GM10248 (cell line): ENCODE measurements at regions not wholly inside any gene's neighbourhood (a gene's known extent, or its start where the extent isn't known, plus 50 kb on each side); places are given as distances from the start of the nearest gene placed in this dataset.
"Not testable (repeated sequence)": the region's sequence is repeated elsewhere in the genome, so short reads cannot be mapped to it uniquely, and the experiment has no call there.

Experiments used
- CTCF ChIA-PET: fragments of 300-600 bp; sonication (Branson Sonifier 250); formaldehyde crosslinking; extraction: SDS; loops from one replicate; lab custom pipeline; 2021; ENCODE audit warnings: antibody characterized with exemption; lab: Yijun Ruan, JAX
- POLR2A ChIA-PET: fragments of 350-650 bp; sonication (Branson Sonifier 250); formaldehyde crosslinking; extraction: SDS; loops from one replicate; lab custom pipeline; 2020; ENCODE audit warnings: antibody characterized with exemption; lab: Yijun Ruan, JAX
- DNase-seq: peaks from one replicate; pipeline ENCODE4 v3.0.0; 2012; ENCODE audit errors: extremely low spot score
- TF ChIP-seq, protein P1 (sequence below): IDR thresholded peaks from 2 replicates; pipeline ENCODE4 v1.5.1; 2012; ENCODE audit warnings: mild to moderate bottlenecking, low read depth; ENCODE audit errors: extremely low read depth, missing control alignments, control extremely low read depth

DNA sequence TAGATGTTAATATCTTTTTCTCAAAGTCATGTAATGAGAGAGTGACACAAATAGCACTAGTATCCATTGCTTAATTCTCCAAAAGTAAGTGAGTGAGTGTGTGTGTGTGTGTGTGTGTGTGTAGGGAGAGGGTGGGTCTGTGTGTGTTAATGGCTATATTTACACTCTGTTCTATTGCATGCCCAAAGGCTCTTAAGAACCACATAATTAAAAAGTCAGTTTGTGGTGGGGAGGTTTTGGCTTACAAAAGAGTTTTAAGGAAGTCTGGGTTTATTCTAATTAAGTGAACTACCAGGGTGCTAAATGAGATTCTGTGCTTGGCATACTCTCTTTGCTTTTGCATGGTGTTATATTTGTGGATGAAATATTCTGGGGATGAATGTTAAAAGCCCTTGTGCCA, 1897.6 kb upstream of the FLRT2 start:
- DNase-seq = no peak
- ChIA-PET POLR2A (no interaction called here), CTCF (no interaction called here)
- TF ChIP-seq, protein P1, sequence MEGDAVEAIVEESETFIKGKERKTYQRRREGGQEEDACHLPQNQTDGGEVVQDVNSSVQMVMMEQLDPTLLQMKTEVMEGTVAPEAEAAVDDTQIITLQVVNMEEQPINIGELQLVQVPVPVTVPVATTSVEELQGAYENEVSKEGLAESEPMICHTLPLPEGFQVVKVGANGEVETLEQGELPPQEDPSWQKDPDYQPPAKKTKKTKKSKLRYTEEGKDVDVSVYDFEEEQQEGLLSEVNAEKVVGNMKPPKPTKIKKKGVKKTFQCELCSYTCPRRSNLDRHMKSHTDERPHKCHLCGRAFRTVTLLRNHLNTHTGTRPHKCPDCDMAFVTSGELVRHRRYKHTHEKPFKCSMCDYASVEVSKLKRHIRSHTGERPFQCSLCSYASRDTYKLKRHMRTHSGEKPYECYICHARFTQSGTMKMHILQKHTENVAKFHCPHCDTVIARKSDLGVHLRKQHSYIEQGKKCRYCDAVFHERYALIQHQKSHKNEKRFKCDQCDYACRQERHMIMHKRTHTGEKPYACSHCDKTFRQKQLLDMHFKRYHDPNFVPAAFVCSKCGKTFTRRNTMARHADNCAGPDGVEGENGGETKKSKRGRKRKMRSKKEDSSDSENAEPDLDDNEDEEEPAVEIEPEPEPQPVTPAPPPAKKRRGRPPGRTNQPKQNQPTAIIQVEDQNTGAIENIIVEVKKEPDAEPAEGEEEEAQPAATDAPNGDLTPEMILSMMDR = no peak

DNA sequence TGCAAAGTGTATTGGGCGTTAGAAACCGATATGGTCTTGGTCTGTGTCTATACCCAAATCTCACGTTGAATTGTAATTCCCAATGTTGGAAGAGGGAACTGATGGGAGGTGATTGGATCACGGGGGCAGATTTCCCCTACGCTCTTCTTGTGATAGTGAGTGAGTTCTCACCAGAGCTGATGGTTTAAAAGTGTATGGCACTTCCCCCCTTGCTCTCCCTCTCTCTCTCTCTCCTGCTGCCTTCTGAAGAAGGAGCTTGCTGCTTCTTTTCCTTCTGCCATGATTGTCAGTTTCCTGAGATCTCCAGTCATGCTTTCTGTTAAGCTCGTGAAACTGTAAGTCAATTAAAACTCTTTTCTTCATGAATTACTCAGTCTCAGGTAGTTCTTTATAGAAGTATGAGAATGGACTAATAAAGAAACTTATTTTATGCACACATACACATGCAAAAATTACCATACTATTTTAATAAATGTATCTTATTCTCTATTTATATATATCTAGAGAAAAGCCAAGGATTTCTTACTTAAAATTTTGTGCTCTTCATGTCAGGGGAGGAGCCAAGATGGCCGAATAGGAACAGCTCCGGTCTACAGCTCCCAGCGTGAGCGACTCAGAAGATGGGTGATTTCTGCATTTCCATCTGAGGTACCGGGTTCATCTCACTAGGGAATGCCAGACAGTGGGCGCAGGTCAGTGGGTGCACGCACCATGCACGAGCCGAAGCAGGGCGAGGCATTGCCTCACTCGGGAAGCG, 1891.0 kb upstream of the FLRT2 start:
- TF ChIP-seq, protein P1 = no peak
- DNase-seq = no peak
- ChIA-PET CTCF (no interaction called here), POLR2A (no interaction called here)

DNA sequence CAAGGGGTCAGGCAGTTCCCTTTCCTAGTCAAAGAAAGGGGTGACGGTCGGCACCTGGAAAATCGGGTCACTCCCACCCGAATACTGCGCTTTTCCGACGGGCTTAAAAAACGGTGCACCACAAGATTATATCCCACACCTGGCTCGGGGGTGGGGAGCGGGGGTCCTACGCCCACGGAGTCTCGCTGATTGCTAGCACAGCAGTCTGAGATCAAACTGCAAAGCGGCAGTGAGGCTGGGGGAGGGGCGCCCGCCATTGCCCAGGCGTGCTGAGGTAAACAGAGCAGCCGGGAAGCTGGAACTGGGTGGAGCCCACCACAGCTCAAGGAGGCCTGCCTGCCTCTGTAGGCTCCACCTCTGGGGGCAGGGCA, 1890.5 kb upstream of the FLRT2 start:
- CTCF ChIA-PET, POLR2A ChIA-PET, DNase-seq: not testable (repeated sequence)

DNA sequence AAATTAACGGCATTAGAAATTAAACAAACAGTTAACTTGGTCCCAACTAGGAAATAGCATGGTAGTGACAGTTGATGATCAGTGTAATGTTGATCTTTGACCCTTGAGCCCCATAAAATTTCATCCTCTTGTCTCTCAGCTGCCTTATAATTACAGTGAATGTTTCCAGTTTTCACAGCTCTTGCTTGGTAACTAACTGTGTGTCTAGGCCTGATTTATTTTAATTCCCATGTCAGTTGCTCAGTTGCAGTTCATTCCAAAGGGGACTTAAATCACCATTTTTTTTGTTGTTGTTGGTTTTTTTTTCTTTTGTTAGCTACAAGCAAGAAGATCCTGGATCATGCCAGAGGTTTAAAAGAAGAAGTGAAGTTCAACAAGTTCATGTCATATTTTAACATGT, 1883.7 kb upstream of the FLRT2 start:
- no peak for DNase-seq
- ChIA-PET CTCF (interaction anchor here (0.7 kb wide), 1 partner anchor 11 kb away, joined by 3 read pairs; no protein-coding TSS in a partner anchor), POLR2A (no interaction called here)
- TF ChIP-seq, protein P1 = no peak

DNA sequence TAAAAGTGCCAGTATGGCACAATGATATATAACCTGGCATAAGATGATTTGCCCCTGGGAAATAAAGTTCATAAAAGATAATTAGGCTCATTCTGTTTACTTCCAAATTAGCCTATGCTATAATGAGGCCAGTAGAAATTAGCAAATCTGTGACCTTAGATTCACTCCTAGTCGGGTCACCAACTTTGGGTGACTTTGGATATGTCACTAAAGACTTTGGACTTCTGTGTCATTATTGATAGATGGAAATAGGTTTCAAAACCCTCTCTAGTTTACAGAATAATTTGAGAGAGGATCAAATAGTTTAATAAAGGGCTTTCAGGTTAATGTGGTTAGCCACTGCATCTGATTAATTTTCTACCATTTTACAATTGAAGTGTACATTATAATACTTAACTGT, 1869.3 kb upstream of the FLRT2 start:
- CTCF ChIA-PET = no interaction called here
- no peak for DNase-seq
- POLR2A ChIA-PET = no interaction called here
- TF ChIP-seq, protein P1 = no peak

DNA sequence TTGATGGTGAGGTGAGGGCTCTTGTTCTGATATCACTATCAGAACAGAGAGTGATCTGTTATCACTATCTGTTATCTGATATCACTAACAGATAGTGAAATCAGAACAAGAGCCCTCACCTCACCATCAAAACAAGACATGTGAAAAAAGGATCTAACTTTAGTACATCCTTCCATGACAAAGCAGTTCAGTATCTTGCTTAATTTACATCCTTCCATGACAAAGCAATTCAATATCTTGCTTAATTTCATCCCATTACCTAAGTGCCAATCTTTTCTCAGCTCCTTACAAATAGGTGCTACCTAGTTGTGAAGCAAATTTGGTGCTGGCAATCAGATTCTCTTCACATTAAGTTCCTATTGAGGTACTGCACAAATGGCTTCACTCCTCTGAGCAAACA, 1865.6 kb upstream of the FLRT2 start:
- CTCF ChIA-PET = no interaction called here
- TF ChIP-seq, protein P1 = no peak
- no peak for DNase-seq
- POLR2A ChIA-PET = no interaction called here

DNA sequence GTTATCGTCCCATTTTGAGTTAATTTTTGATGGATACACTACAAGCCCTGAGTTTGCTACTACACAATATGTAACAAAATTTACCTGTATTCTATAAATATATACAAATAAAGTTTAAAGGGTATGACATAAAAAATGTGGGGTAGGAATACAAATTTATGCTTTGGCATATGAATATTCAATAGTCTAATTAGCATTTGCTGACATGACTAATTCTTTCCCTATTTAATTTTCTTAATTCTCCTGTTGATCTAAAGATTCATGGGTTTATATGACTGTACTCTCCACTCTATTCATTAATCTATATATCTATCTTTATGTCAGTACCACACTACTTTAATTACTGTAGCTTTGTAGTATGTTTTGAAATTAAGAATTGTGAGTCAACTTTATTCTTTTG, 1840.7 kb upstream of the FLRT2 start:
- no peak for DNase-seq
- POLR2A ChIA-PET = no interaction called here
- TF ChIP-seq, protein P1 = no peak
- CTCF ChIA-PET = no interaction called here
